MV-4-11 (cell line): ENCODE measurements at regions not wholly inside any gene's neighbourhood (a gene's known extent, or its start where the extent isn't known, plus 50 kb on each side); places are given as distances from the start of the nearest gene placed in this dataset.
A peak's percentile ranks its signal among the peaks of the same experiment; 100 is the strongest.
"Not testable (repeated sequence)": the region's sequence is repeated elsewhere in the genome, so short reads cannot be mapped to it uniquely, and the experiment has no call there.

Experiments
- DNase-seq: peaks from one replicate; lab custom pipeline; 2025; lab: John Stamatoyannopoulos, UW

DNA sequence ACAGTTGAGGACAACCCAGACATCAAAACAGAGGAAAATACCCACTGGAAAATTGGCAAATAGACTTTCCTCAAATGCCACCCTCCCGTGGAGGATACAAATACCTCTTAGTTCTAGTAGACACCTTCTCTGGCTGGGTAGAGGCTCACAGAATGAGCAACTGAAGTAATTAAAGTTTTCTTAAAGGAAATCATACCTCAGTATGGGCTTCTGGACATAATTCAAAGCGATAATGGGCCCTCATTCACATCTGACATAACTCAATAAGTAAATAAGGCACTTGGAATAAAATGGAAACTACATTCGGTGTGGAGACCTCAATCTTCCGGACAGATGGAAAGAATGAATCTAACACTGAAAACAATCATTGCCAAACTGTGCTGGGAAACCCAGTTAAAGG lies 115.2 kb upstream of the PLCL2 start:
- DNase-seq, result no peak

DNA sequence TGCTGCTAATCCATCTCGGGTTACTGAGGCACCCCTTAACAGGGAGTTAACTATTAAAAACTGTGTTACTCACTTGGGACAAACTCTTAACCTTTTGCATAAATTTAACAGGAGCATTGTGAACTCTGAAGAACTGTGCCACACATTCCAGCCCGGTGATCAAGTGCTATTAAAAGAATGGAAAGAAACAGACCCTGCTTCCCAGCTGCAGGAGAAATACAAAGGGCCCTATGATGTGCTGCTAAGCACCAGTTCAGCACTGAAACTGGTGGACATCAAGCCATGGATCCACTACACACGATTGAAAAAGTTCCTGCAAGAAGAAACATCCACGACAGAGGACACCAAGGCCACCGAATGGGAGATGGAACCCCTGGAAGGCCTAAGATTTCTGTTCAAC lies 114.7 kb upstream of the PLCL2 start:
- no peak for DNase-seq

DNA sequence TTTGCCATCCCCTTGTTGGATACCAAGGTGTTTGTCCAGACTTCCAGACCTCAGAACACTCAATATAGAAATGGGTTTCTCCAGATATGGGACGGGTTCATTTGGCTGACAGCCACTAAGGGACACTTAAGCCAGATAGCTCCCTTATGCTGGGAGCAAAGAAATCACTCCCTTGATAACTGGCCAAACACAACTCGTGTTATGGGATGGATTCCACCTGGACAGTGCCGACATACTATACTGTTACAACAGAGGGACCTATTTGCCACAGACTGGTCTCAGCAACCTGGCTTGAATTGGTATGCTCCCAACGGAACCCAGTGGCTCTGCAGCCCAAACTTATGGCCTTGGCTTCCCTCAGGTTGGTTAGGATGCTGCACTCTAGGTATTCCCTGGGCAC lies 114.0 kb upstream of the PLCL2 start:
- DNase-seq, result no peak

DNA sequence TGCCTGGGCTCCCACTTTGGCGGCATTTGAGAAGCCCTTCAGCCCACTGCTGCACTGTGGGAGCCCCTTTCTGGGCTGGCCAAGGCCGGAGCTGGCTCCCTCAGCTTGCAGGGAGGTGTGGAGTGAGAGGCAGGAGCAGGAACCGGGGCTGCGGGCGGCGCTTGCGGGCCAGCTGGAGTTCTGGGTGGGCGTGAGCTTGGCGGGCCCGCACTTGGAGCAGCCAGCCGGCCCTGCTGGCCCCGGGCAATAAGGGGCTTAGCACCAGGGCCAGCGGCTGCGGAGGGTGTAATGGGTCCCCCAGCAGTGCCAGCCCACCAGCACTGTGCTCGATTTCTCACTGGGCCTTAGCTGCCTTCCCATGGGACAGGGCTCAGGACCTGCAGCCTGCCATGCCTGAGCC lies 111.2 kb upstream of the PLCL2 start:
- DNase-seq, result not testable (repeated sequence)

DNA sequence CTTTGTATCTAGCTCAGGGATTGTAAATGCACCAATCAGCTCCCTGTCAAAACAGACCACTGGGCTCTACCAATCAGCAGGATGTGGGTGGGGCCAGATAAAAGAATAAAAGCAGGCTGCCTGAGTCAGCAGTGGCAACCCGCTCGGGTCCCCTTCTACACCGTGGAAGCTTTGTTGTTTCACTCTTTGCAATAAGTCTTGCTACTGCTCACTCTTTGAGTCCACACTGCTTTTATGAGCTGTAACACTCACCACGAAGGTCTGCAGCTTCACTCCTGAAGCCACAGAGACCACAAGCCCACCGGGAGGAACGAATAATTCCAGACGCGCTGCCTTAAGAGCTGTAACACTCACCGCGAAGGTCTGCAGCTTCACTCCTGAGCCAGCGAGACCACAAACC lies 110.2 kb upstream of the PLCL2 start:
- DNase-seq, result not testable (repeated sequence)

DNA sequence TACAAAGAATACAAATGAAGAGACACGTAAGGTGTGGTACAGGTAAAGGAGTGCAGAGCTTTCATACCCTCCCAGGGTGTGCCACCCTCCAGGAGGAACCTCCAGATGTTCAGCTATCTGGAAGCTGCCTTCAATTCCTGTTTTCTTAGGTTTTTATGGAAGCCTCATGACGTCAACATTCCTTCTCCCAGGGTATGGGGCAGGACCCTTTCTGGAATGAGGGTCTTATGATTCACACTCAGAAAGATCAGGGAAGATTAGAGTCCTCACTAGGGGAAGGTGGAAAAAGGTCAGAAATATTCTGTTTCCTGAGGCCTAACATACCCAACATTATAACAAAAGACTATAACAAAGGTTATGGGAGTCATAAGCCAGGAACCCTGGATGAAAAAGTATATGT lies 99.8 kb upstream of the PLCL2 start:
- no peak for DNase-seq

DNA sequence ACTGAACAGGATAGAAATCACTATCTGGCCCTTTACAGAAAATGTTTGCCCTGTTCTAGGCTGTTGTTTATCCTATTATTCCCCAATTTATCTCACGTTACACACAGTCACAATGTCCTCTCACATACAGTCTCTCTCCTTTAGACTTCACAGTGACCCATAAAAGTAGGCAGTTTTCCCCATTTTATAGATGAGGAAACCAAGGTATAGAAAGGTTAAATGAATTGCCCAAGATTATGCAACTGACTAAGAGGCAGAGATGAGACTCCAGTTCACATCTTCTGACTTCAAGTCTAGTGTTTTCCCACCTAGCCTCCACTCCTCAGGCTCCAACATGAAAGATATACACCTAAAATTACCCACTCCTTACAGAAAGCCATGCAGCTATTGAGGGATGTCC lies 99.3 kb upstream of the PLCL2 start:
- no peak for DNase-seq

DNA sequence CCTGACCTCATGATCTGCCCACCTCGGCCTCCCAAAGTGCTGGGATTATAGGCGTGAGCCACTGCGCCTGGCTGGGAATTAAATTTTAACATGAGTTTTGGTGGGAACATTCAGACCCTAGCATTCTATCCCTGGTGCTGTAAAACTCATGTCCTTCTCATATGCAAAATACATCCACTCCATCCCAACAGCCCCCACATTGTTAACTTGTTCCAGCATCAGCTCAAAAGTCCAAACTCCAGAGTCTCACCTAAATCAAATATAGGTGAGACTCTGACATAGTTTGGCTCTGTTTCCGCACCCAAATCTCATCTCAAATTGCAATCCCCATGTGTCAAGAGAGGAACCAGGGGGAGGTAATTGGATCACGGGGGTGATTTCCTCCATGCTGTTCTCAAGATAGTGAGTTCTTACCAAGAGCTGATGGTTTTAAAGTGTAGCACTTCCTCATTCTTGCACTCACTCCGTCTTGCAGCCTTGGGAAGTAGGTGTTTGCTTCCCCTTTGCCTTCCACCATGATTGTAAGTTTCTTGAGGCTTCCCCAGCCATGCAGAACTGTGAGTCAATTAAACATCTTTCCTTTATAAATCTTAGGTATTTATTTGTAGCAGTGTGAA lies 96.2 kb upstream of the PLCL2 start:
- peak; percentile 94 for DNase-seq

DNA sequence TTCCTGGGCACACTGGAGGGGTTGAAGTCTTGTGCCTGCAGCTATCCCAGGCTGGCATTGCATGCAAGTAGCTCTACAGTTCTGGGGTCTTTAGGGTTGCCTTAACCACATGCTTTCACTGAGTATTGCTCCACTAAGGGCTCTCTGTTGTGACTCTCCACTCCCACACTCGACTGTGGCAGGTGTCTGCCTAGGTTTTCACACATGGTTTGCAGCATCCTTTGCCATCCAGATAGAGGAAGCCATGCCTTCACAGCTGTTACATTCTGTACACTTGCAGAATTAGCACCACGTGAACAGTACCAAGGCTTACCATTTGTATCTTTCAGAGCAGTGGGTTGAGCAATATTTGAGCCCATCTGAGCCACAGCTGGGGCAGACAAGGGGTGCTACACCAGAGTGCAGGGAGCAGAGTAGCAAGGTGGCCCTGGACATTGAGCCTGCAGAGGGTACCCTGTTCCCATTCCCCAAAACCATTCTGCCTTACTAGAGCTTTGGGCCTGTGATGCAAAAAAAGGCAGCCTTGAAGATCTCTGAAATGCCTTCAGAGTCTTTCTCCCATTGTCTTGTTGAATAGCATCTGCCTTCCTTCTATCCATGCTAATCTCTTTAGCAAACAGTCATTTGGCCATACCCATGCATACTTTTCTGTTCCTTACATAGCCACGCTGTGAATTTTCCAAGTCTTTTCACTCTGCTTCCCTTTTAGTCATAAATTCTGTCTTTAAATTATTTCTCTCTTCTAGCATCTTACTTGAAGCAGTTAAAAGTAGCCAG lies 95.2 kb upstream of the PLCL2 start:
- peak; percentile 40 for DNase-seq

DNA sequence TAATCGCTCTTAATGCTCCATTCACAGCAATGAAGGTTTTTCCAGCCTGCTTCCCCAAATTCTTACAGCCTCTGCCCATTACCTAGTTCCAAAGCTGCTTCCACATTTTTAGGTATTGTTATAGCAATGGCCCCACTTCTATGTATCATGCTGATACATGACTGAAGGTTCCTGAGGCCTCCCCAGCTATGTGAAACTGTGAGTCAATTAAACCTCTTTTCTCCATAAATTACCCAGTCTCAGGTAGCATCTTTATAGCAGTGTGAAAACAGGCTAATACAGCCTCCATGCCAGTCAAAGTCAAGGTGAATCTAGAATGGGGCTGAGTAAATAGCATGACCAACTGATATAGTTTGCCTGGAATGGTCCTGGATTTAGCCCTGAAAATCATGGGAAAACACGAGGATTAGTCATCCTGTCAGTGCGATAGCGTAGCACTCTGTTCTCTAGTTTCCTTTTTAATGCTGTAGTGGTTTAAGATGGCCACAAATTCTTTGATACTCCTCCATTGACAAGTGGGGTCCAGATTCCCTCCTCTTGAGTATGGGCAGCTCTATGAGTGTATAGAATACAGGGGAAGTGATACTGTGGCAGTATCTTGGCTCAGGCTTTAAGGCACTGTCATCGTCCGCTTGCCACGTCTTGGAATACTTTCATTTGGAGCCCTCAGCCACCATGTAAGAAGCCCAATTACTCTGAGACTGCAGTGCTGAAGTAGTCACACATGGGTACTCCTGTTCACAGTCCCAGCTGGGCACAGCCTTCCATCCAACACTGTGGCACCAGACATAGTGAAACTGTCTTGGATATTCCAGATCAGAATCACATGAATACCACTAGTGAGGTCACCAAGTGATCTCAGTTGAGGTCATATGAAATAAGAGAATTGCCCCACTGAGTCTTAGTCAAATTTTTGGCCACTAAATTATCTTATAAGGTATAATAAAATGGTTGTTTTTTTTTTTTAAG lies 94.0 kb upstream of the PLCL2 start:
- DNase-seq, result peak; percentile 42

DNA sequence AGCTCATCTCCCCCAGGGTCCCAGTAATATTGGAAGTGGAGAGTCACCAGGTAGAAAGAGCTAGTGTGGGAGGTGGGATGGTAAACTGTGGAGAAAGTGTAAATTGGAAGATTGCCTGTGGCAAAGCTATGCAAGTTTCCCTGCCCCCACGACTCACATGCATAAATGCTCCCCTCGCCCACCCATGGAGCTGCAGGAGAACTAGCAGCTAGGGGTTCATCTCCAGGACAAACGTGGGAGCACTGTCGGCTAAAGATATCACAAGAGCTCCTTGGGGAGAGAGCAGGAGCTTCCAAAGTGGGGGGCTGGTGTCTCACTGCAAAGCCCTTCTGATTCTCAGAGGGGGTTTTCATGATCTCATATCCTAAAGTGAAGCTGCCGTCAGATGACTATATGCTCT lies 91.4 kb upstream of the PLCL2 start:
- DNase-seq, result no peak

DNA sequence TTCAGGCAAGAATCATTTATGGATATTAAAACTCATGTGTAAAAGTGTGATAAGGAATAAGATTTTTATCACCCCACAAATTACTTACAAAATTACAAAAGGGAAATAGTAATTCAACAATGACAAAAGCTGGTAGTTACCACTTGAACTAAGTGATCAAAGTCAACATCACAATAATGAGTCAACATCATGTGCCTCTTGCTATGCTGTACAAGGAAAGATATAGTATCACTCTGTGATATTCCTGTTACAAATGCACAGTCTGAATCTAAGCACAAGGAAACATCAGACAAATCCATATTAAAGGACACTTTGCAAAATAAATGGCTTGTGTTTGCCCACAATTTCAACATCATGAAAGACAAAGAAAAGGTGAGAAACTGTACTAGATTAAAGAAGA lies 90.5 kb upstream of the PLCL2 start:
- no peak for DNase-seq

DNA sequence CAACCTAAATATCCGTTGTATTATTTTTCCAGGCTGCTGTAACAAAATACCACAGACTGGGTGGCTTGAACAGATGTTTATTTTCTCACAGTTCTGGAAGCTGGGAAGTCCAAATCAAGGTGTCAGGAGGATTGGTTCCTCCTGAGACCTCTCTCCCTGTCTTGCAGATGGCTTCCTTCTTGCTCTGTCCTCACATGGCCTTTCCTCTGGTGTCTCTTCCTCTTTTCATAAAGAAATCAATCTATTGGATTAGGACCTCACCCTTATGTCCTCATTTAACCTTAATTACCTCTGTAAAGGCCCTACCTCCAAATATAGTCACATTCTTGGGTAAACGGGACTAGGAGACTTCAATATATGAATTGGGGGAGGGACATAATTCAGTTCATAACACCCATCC lies 89.2 kb upstream of the PLCL2 start:
- DNase-seq, result peak; percentile 71

DNA sequence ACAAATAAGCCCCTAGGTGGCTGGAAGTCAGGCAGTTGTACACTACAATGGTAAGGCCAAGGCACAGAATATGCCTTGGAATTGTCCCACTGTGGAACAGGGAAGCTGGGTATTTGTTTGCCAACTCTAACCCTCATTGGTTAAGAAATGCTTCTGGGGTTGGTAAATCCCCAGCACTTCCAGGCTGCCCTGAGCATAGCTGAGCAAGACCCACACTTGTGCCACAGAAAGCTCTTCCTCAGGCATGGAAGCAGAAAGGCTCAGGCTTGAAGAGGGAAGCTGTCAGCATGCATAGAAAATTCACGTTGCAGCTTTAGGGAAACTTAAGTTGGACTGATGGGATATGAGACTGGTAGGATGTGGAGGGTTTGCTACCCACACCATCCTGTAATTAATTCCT lies 86.9 kb upstream of the PLCL2 start:
- no peak for DNase-seq

DNA sequence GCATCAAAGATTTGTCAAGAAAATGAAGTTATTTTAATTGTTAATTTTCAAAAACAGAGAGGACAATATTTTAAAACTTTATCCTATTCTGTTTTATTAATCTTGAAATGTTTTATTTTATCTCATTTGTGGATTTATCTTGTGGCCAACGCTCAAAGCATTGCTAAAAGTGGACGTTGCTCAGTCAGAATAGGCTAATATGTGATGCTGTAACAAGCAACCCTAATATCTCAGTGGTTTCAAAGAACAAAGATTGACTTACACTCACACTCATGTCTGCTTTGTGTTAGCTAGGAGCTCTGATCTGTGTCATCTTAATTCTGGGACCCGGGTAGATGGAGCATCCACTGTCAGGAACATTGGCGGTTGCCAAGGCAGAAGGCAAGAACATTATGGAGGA lies 86.0 kb upstream of the PLCL2 start:
- DNase-seq, result no peak

DNA sequence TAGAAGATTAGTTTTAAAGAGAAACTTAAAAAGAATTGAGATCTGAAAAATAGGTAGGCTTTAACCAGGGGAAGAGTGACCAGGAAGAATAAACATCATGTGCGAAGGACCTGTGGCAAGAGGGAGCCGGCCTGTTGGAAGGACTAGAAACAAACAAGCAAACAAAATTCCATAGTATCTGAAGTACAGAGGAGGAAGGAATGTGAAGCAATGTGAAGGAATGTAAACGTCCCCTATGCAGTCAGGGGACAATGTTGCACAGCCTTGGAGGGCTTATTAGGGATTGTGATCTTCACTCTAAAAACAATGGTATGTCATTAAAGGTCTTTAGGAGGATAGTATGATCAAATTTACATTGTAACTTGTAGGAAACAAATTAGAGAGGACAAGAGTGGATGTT lies 84.4 kb upstream of the PLCL2 start:
- no peak for DNase-seq

DNA sequence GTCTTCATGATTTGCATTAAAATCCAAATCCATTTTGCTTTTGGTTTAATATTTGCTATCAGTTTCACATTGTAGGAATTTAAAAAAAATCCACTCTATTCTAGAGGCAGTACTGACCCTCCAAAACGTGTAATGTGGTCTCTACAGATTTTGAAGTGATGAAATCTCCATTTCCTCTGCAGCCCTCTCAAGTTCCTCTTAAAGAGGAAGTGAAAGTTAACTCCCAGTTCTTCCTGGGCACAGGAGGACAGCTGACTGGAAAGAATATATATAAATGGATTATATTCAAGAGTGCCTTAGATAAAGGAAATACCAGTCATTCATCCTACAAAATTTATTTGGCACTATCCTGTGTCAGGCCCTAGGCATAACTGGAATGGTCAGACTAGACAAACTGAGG lies 83.5 kb upstream of the PLCL2 start:
- peak; percentile 97 for DNase-seq

DNA sequence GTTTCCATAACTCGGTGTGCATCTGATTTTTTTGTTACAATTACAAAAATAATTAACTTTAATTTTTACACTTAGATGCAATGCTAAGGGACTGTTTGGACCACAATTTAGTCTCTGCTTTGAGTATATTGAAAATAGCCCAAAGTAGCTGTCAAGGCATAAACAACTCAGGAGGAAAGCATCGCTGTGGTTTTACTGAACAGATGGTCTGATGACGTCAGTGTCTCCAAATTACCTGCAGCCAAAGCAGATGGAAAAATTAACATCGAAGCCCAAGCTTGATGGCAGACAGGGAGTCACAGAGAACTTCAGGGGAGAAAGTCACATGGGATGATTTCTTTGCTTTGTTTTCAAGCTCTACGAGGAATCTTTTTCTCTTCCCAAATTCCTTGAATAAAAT lies 83.1 kb upstream of the PLCL2 start:
- peak; percentile 17 for DNase-seq

DNA sequence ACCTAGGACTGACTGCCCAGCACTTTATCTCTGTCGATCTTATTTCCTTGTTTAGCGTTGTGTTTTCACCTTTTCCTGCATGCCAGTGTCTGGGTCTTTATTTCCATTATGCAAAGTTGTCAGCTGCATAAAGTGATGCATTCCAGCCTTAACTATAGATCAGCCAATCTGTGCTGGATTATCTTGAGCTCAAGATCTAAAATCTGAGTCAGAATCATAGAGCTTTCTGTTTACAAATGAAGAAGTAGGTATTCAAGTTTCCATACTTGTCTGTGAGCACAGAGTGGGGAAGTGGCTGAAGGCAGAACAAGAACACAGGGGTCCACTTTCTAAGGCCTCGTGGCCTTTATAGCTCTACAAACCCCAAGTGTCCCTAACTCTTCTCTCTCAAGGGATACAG lies 82.4 kb upstream of the PLCL2 start:
- peak; percentile 79 for DNase-seq

DNA sequence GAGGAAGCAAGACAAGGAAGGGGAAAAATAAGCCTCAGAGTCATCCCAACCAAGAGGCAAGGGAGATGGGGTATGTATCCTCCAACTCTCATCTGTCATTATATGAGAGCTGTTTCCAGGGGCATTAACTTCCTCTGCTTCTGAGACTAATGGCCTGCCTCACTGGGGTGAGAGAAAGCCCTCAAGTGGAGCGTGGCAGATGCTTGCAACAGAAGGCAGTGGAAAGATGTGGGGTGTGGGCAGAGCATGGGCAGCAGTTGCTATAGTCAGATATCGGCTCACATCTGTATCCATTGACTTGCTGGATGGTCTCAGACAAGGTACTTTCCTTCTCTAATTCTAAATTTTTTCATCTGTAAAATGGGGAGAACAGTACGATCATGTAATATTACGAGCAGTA lies 81.7 kb upstream of the PLCL2 start:
- DNase-seq, result no peak

DNA sequence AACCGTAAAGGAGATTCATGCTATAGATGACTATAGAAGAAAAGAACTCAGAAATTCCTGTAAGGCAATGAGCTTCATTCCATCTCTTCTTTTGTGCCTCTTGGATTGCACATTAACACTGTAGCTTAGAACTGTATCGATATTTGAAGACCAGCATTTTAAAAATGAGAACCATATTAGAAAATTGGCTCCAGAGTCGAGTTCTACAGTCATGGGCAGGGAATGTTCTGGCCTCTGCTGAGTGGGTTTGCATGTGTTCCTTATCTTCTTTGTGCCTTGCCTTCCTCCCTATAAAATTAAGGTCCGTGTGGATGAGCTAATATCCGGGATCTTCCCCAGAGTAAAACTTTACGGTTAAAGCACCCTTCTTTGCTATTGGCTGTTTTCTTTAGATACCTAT lies 77.4 kb upstream of the PLCL2 start:
- no peak for DNase-seq

DNA sequence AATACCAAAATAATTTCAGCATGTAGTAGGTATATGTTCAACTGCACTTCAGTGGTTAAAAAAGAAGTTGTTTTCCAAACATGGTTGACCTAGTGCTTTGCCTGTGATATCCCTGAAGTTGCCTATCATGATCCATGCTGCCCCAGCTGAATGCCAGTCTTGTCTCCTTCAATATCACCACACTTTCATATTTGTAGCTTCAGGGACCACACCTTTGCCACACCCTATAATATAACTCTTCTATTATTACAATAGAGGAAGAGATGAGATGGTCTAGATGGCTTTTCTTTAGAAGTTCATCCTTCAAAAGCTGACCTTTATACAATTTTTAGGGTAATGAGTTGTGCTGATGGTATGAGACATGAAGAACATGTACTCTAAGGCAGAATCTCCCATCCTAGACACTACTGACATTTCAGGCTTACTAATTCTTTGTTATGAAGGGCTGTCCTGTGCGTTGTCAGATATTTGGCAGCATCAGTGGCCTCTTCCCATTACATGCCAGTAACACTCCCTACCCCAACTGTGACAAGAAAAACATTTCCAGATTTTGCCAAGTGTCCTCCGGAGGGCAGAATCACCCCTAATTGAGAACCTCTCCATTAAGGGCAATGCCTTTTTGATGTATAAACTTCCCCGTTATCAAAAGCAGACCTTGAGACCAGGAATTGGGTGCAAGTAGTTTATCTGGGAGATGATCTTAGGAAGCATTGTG lies 76.2 kb upstream of the PLCL2 start:
- DNase-seq, result no peak
